Effector memory CD8-positive, alpha-beta T cell (primary cell): ENCODE measurements at regions not wholly inside any gene's neighbourhood (a gene's known extent, or its start where the extent isn't known, plus 50 kb on each side); places are given as distances from the start of the nearest gene placed in this dataset.
"Not testable (repeated sequence)": the region's sequence is repeated elsewhere in the genome, so short reads cannot be mapped to it uniquely, and the experiment has no call there.

Experiments used
- ATAC-seq: fragments of 150-1000 bp; cut with Tn5 transposase; replicated peaks from 2 replicates; pipeline ENCODE4 v1.10.0; 2021; ENCODE audit warnings: mild to moderate bottlenecking, moderate library complexity
- DNase-seq, 3 experiments: peaks; one replicate each; pipeline ENCODE4 v3.0.0; 2021
- H3K27ac Mint-ChIP-seq, 2 donors: one replicate each; pipeline ENCODE4 v1.8.0; 2022; ENCODE audit warnings: mild to moderate bottlenecking in 2 of 2, mixed read lengths in 2 of 2, moderate library complexity in 2 of 2
- H3K27me3 Mint-ChIP-seq, 2 donors: one replicate each; pipeline ENCODE4 v1.8.0; 2022; ENCODE audit warnings: mixed read lengths in 2 of 2
- H3K36me3 Mint-ChIP-seq: one replicate; pipeline ENCODE4 v1.8.0; 2022; ENCODE audit warnings: mild to moderate bottlenecking, moderate library complexity, mixed read lengths; ENCODE audit not compliant: insufficient read depth
- H3K4me1 Mint-ChIP-seq, 2 donors: one replicate each; pipeline ENCODE4 v1.8.0; 2022; ENCODE audit warnings: low read depth in 2 of 2, mixed read lengths in 2 of 2
- H3K4me3 Mint-ChIP-seq, 2 donors: one replicate each; pipeline ENCODE4 v1.8.0; 2022; ENCODE audit warnings: mild to moderate bottlenecking in 2 of 2, mixed read lengths in 2 of 2, moderate library complexity in 2 of 2
- H3K9me3 Mint-ChIP-seq, 2 donors: one replicate each; pipeline ENCODE4 v1.8.0; 2022; ENCODE audit warnings: mixed read lengths in 2 of 2

GRCh38 chr2:220814441-220814840, 757.7 kb downstream of the EPHA4 start:
- H3K9me3 Mint-ChIP-seq: peaks cover 0 to 2% of the 10 kb centered on the region in 2 donors
- no peak for ATAC-seq

GRCh38 chr2:220815698-220816097, 756.4 kb downstream of the EPHA4 start:
- Mint-ChIP-seq H3K27me3 (no peaks in the 10 kb centered on the region), H3K4me1 (no peaks in the 10 kb centered on the region)
- ATAC-seq: no peak

More at GRCh38 chr2:220814441-220814840, 757.7 kb downstream of the EPHA4 start:
- no peaks in the 10 kb centered on the region for H3K36me3 Mint-ChIP-seq
- H3K27ac Mint-ChIP-seq: no peak overlapping the region
- H3K27me3 Mint-ChIP-seq: no peaks in the 10 kb centered on the region
- DNase-seq: no peak
- H3K4me1 Mint-ChIP-seq: no peaks in the 10 kb centered on the region
- no peak overlapping the region for H3K4me3 Mint-ChIP-seq

DNA sequence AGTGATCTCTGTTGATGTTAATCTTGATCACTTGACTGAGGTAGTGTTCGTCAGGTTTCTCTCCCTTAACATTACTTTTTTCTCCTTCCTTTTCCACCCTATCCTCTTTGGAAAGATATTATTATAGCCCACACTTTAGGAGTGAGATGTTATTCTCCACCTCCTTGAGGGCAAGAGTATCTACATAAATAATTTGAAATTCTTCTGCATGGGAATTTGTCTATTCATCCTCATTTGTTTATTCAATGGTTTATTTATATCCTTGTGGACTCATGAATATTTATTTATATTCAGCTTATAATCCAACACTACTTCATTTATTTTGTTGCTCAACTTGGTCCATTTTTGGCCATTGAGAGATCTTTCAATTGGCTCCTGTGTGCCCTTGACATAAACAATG, 750.4 kb downstream of the EPHA4 start:
- H3K27me3 Mint-ChIP-seq: peaks cover 0 to 16% of the 10 kb centered on the region in 2 donors
- H3K4me3 Mint-ChIP-seq: no peak overlapping the region
- peaks cover 2 to 7% of the 10 kb centered on the region in 2 donors for H3K9me3 Mint-ChIP-seq
- no peak overlapping the region for H3K27ac Mint-ChIP-seq
- no peaks in the 10 kb centered on the region for H3K4me1 Mint-ChIP-seq
- H3K36me3 Mint-ChIP-seq: no peaks in the 10 kb centered on the region
- ATAC-seq (no peak), DNase-seq (no peak)

More at GRCh38 chr2:220815698-220816097, 756.4 kb downstream of the EPHA4 start:
- no peaks in the 10 kb centered on the region for H3K36me3 Mint-ChIP-seq
- H3K27ac Mint-ChIP-seq: no peak overlapping the region
- H3K9me3 Mint-ChIP-seq: peaks cover 0 to 2% of the 10 kb centered on the region in 2 donors
- H3K4me3 Mint-ChIP-seq: no peak overlapping the region
- no peak for DNase-seq

- not testable (repeated sequence) for H3K4me1 Mint-ChIP-seq, ATAC-seq, H3K27ac Mint-ChIP-seq, H3K4me3 Mint-ChIP-seq, H3K36me3 Mint-ChIP-seq, DNase-seq, H3K9me3 Mint-ChIP-seq
- peaks cover 0 to 16% of the 10 kb centered on the region in 2 donors for H3K27me3 Mint-ChIP-seq
Observed at GRCh38 chr2:220823590-220823989, 748.5 kb downstream of the EPHA4 start.

- DNase-seq: no peak
- no peak overlapping the region for H3K4me3 Mint-ChIP-seq
- H3K4me1 Mint-ChIP-seq: no peaks in the 10 kb centered on the region
- no peak overlapping the region for H3K27ac Mint-ChIP-seq
- no peaks in the 10 kb centered on the region for H3K27me3 Mint-ChIP-seq
- H3K36me3 Mint-ChIP-seq: peaks cover 2% of the 10 kb centered on the region
- H3K9me3 Mint-ChIP-seq: peaks cover 0 to 1% of the 10 kb centered on the region in 2 donors
- ATAC-seq: no peak
Observed at GRCh38 chr2:220833446-220833845, 738.7 kb downstream of the EPHA4 start.

GRCh38 chr2:220835583-220835982, 736.5 kb downstream of the EPHA4 start:
- no peak overlapping the region for H3K4me3 Mint-ChIP-seq
- no peak for DNase-seq
- peaks cover 0 to 1% of the 10 kb centered on the region in 2 donors for H3K9me3 Mint-ChIP-seq
- H3K36me3 Mint-ChIP-seq: peaks cover 2% of the 10 kb centered on the region
- ATAC-seq: no peak
- no peaks in the 10 kb centered on the region for H3K4me1 Mint-ChIP-seq
- no peaks in the 10 kb centered on the region for H3K27me3 Mint-ChIP-seq
- no peak overlapping the region for H3K27ac Mint-ChIP-seq

- no peaks in the 10 kb centered on the region for H3K4me1 Mint-ChIP-seq
- ATAC-seq (no peak), DNase-seq (no peak)
- H3K36me3 Mint-ChIP-seq: peaks cover 2% of the 10 kb centered on the region
- no peak overlapping the region for H3K27ac Mint-ChIP-seq
- H3K9me3 Mint-ChIP-seq: peaks cover 0 to 1% of the 10 kb centered on the region in 2 donors
- H3K27me3 Mint-ChIP-seq: no peaks in the 10 kb centered on the region
- H3K4me3 Mint-ChIP-seq: no peak overlapping the region
Observed at GRCh38 chr2:220837226-220837625, 734.9 kb downstream of the EPHA4 start.

- H3K27me3 Mint-ChIP-seq: peaks cover 0 to 5% of the 10 kb centered on the region in 2 donors
- no peak overlapping the region for H3K27ac Mint-ChIP-seq
- no peaks in the 10 kb centered on the region for H3K4me1 Mint-ChIP-seq
- H3K36me3 Mint-ChIP-seq: no peaks in the 10 kb centered on the region
- no peaks in the 10 kb centered on the region for H3K9me3 Mint-ChIP-seq
- ATAC-seq (no peak), DNase-seq (no peak)
- H3K4me3 Mint-ChIP-seq: no peak overlapping the region
Observed at GRCh38 chr2:220842901-220843665, 729.0 kb downstream of the EPHA4 start.

- Mint-ChIP-seq H3K4me3 (no peak overlapping the region), H3K9me3 (no peaks in the 10 kb centered on the region), H3K4me1 (no peaks in the 10 kb centered on the region), H3K27ac (no peak overlapping the region), H3K27me3 (peaks cover 0 to 5% of the 10 kb centered on the region in 2 donors), H3K36me3 (no peaks in the 10 kb centered on the region)
- ATAC-seq (no peak), DNase-seq (no peak)
Observed at GRCh38 chr2:220845766-220846273, 726.3 kb downstream of the EPHA4 start.

DNA sequence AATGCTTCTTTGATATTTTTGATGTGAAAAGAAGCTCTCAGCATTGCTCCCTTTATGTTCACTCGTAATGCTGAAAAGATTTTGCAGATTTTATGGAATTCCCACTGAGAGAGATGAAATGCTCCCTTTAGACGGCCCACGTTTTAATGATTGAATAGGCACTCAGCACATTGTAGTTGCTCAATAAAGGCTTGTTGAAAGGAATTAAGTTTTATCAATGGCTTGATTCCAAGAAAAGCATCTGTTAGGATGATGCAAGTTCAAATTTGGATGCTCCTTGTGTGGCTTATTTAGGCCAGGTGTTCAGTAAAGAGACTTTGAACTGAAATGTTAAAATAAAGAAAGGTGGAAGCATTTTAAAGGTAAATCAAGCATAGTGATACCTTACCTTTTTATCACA, 725.1 kb downstream of the EPHA4 start:
- DNase-seq (no peak), ATAC-seq (no peak)
- H3K27ac Mint-ChIP-seq: no peak overlapping the region

GRCh38 chr2:220847589-220847988, 724.5 kb downstream of the EPHA4 start:
- DNase-seq: no peak
- Mint-ChIP-seq H3K4me1 (no peaks in the 10 kb centered on the region), H3K4me3 (no peak overlapping the region), H3K9me3 (no peaks in the 10 kb centered on the region), H3K27ac (no peak overlapping the region), H3K36me3 (no peaks in the 10 kb centered on the region), H3K27me3 (peaks cover 0 to 5% of the 10 kb centered on the region in 2 donors)
- no peak for ATAC-seq

More for the DNA sequence above, 725.1 kb downstream of the EPHA4 start:
- Mint-ChIP-seq H3K36me3 (no peaks in the 10 kb centered on the region), H3K4me3 (no peak overlapping the region), H3K9me3 (no peaks in the 10 kb centered on the region), H3K27me3 (peaks cover 0 to 5% of the 10 kb centered on the region in 2 donors), H3K4me1 (no peaks in the 10 kb centered on the region)

- H3K27ac Mint-ChIP-seq: no peak overlapping the region
- DNase-seq: no peak
Observed at GRCh38 chr2:220849433-220849832, 722.7 kb downstream of the EPHA4 start.

GRCh38 chr2:220850116-220850515, 722.0 kb downstream of the EPHA4 start:
- Mint-ChIP-seq H3K27ac (no peak overlapping the region), H3K36me3 (no peaks in the 10 kb centered on the region), H3K4me1 (no peaks in the 10 kb centered on the region), H3K4me3 (no peak overlapping the region), H3K27me3 (peaks cover 0 to 10% of the 10 kb centered on the region in 2 donors), H3K9me3 (no peaks in the 10 kb centered on the region)
- no peak for ATAC-seq
- no peak for DNase-seq

More at GRCh38 chr2:220849433-220849832, 722.7 kb downstream of the EPHA4 start:
- ATAC-seq: no peak
- Mint-ChIP-seq H3K4me3 (no peak overlapping the region), H3K4me1 (no peaks in the 10 kb centered on the region), H3K27me3 (peaks cover 0 to 10% of the 10 kb centered on the region in 2 donors), H3K36me3 (no peaks in the 10 kb centered on the region), H3K9me3 (no peaks in the 10 kb centered on the region)

DNA sequence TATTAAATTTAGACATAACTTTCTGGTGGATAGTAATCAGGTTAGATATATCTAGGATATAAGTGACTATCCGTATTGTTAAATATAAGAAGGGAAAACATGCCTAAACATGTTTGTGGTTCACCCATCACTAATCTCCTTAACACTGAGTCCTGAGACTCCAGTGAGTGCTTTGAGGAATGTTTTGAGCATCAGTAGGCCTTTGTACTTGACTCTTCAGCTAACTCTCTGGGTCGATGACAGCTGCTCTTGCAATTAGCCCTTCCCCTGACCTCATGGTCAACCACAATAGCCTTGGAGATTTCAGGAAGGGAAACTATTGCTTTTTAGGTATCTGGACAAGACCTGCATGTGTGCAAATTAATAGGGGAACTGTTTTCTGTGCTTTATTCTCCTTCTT, 716.8 kb downstream of the EPHA4 start:
- ATAC-seq (no peak), DNase-seq (no peak)
- Mint-ChIP-seq H3K27me3 (peaks cover 0 to 10% of the 10 kb centered on the region in 2 donors), H3K4me1 (no peaks in the 10 kb centered on the region), H3K4me3 (no peak overlapping the region), H3K36me3 (no peaks in the 10 kb centered on the region), H3K9me3 (no peaks in the 10 kb centered on the region), H3K27ac (no peak overlapping the region)
